Keratinocyte (primary cell): ENCODE measurements at regions not wholly inside any gene's neighbourhood (a gene's known extent, or its start where the extent isn't known, plus 50 kb on each side); places are given as distances from the start of the nearest gene placed in this dataset.

ENCODE experiments used
- EZH2 ChIP-seq: IDR thresholded peaks from one replicate; pipeline ENCODE4 v1.6.1; 2012; ENCODE audit warnings: inconsistent platforms, mild to moderate bottlenecking, low read length, moderate library complexity
- TF ChIP-seq, protein P1 (sequence below), 3 experiments: IDR thresholded peaks in 1 of 3; conservative IDR thresholded peaks in 1 of 3; optimal IDR thresholded peaks in 1 of 3; 2 replicates in 2 of 3; 3 replicates in 1 of 3; pipeline versions ENCODE3 to v1.5.1; 2011; ENCODE audit warnings: low read length in 3 of 3, mild to moderate bottlenecking in 3 of 3, moderate library complexity in 2 of 3, control low read depth in 1 of 3, inconsistent platforms in 1 of 3; ENCODE audit not compliant: insufficient read depth in 2 of 3; ENCODE audit errors: extremely low read depth in 1 of 3

DNA sequence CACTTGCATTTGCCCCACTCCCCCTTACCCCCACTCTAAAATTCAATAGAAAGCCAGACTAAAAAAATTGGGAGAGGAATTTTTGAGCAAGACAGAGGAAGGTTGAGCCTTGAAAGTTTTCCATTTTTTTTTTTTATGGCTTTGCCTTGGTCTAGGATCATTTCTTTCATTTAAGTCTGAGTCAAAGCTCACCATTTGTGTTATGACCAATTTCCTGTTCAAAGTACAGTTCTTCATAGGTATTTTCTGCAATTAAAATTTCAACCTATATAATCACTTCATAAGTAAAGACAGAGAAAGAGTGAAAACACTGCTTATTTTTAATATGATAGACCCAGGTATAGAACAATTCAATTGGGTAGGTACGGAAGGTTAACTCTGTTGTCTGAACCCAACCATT, 436.6 kb upstream of the ADGRL2 start:
- TF ChIP-seq, protein P1, sequence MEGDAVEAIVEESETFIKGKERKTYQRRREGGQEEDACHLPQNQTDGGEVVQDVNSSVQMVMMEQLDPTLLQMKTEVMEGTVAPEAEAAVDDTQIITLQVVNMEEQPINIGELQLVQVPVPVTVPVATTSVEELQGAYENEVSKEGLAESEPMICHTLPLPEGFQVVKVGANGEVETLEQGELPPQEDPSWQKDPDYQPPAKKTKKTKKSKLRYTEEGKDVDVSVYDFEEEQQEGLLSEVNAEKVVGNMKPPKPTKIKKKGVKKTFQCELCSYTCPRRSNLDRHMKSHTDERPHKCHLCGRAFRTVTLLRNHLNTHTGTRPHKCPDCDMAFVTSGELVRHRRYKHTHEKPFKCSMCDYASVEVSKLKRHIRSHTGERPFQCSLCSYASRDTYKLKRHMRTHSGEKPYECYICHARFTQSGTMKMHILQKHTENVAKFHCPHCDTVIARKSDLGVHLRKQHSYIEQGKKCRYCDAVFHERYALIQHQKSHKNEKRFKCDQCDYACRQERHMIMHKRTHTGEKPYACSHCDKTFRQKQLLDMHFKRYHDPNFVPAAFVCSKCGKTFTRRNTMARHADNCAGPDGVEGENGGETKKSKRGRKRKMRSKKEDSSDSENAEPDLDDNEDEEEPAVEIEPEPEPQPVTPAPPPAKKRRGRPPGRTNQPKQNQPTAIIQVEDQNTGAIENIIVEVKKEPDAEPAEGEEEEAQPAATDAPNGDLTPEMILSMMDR (optimal IDR thresholded peaks at IDR 0.05 in 1 of 3, IDR thresholded peaks at IDR 0.05 in 1 of 3, conservative IDR thresholded peaks at IDR 0.05 in 1 of 3; ENCODE audit: extremely low read depth in 1 of 3, insufficient read depth in 2 of 3, low read length in 3 of 3), result no peak
- TF ChIP-seq EZH2, result no peak
